CD4-positive, alpha-beta T cell treated with Interleukin-4 for 4 hours (primary cell): ENCODE measurements at regions not wholly inside any gene's neighbourhood (a gene's known extent, or its start where the extent isn't known, plus 50 kb on each side); places are given as distances from the start of the nearest gene placed in this dataset.

Source experiments
- DNase-seq: peaks from one replicate; pipeline ENCODE4 v3.0.0-alpha.2; 2020

DNA sequence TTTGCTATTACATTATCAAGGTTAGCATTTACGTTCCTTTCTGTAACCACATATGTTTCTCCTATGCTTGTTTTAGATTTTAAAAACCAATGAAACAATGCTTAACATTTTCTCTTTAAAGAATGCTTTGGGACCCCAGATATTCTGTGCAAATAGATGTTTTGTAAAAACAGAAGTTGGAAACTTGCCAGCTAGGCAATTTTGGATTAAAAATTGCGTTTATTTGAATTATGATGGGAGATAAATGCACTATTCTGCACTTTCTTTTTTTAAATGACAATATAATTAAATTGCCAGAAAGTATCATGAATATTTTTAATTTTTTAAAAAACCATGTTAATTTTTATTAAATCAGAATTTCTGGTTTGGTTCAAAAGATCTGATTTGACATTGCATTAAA, 81.6 kb downstream of the MACIR start:
- no peak for DNase-seq

DNA sequence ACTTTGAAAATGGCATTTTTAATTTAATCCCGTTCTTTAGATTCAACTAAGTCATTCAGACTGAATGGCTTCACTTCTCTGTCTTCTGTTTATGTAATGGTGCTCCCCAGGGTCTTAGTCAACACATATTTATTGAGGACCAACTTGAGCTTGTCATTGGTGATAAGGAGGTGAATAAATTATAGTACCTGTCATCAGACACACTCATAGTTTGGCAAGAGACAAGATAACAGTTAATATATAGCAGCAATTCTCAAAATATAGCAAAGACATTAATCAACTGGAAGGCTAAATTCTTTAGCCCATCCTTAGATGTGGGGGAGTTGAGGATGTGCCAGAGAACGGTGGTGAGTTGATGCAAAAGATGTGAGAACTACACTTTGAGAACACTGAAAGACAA, 78.4 kb downstream of the MACIR start:
- no peak for DNase-seq

DNA sequence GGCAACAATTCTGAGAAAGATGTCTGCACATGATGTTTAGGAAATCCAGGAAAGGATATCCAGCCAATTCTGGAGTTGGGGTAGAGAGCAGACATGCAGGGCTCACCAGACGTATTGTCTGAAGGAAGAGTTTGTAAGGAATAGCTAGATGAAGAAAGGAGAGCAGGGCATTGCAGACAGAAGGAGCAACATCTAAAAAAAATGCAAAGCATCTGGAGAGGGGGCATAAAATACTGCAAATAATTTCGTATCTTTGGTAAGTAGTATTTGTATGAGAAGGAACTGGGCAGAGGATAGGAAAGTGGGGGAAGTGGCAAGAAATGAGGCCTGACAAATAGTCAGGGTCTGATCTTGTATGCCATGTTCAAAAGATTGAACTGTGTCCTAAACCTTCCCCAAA, 74.8 kb downstream of the MACIR start:
- DNase-seq: no peak

DNA sequence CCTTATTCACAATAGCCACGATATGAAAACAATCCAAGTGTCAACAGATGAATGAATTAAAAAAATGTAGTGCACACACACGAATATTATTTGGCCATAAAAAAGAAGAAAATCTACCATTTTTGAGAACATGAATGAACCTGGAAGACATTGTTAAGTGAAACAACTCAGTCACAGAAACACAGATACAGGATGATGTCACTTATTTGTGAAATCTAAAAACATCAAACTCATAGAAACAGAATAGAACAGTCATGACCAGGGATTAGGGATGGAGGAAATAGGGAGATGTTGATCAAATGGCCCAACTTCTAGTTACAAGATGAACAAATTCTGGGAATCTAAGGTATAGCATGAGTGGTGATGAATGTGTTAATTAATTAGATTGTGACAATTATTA, 72.3 kb downstream of the MACIR start:
- DNase-seq: no peak
